Neural progenitor cell (in vitro differentiated cells): ENCODE measurements at regions not wholly inside any gene's neighbourhood (a gene's known extent, or its start where the extent isn't known, plus 50 kb on each side); places are given as distances from the start of the nearest gene placed in this dataset.

ENCODE experiments used
- DNase-seq: peaks from one replicate; pipeline ENCODE4 v3.0.0-alpha.2; 2016; ENCODE audit warnings: low spot score
- H2AFZ ChIP-seq: fragments of 200-600 bp; sonication (generic); replicated peaks from 2 replicates; pipeline ENCODE4 v1.6.1; 2016; ENCODE audit warnings: antibody characterized with exemption
- H3F3A ChIP-seq: fragments of 200-600 bp; sonication (generic); 2 replicates; pipeline ENCODE4 v1.6.1; 2016; ENCODE audit warnings: antibody characterized with exemption, low read depth
- H3K27ac ChIP-seq: fragments of 200-600 bp; sonication (generic); 2 replicates; pipeline ENCODE4 v1.5.1; 2016; ENCODE audit warnings: mild to moderate bottlenecking
- H3K27me3 ChIP-seq: fragments of 200-600 bp; sonication (generic); 2 replicates; pipeline ENCODE4 v1.6.1; 2016; ENCODE audit warnings: mild to moderate bottlenecking, moderate library complexity
- H3K36me3 ChIP-seq: fragments of 200-600 bp; sonication (generic); 2 replicates; pipeline ENCODE4 v1.5.1; 2016
- H3K4me1 ChIP-seq: fragments of 200-600 bp; sonication (generic); 2 replicates; pipeline ENCODE4 v1.6.1; 2016; ENCODE audit warnings: mixed run types
- H3K4me2 ChIP-seq: fragments of 200-600 bp; sonication (generic); 2 replicates; pipeline ENCODE4 v1.6.1; 2016
- H3K4me3 ChIP-seq: fragments of 200-600 bp; sonication (generic); 2 replicates; pipeline ENCODE4 v1.5.1; 2016
- H3K79me2 ChIP-seq: fragments of 200-600 bp; sonication (generic); 2 replicates; pipeline ENCODE4 v1.6.1; 2016; ENCODE audit warnings: low read depth
- H3K9ac ChIP-seq: fragments of 200-600 bp; sonication (generic); 2 replicates; pipeline ENCODE4 v1.6.1; 2016
- H3K9me3 ChIP-seq: fragments of 200-600 bp; sonication (generic); 2 replicates; pipeline ENCODE4 v1.5.1; 2016; ENCODE audit warnings: low read depth
- H4K20me1 ChIP-seq: fragments of 200-600 bp; sonication (generic); 2 replicates; pipeline ENCODE4 v1.6.1; 2016; ENCODE audit warnings: low read depth
- H3K27ac Mint-ChIP-seq: 3 replicates; pipeline ENCODE4 v1.8.0; 2021; ENCODE audit warnings: mixed read lengths
- H3K27me3 Mint-ChIP-seq: 2 replicates; pipeline ENCODE4 v1.8.0; 2022; ENCODE audit warnings: low read depth, mild to moderate bottlenecking, inconsistent platforms, moderate library complexity, mixed read lengths; ENCODE audit not compliant: insufficient read depth
- H3K36me3 Mint-ChIP-seq: 3 replicates; pipeline ENCODE4 v1.8.0; 2021; ENCODE audit warnings: mixed read lengths
- H3K4me1 Mint-ChIP-seq: 3 replicates; pipeline ENCODE4 v1.8.0; 2021; ENCODE audit warnings: mixed read lengths
- H3K4me3 Mint-ChIP-seq: 3 replicates; pipeline ENCODE4 v1.8.0; 2021; ENCODE audit warnings: mild to moderate bottlenecking, moderate library complexity, mixed read lengths
- H3K9me3 Mint-ChIP-seq: 3 replicates; pipeline ENCODE4 v1.8.0; 2020; ENCODE audit warnings: mixed read lengths
- CTCF ChIP-seq: fragments of 200-600 bp; sonication (generic); IDR thresholded peaks from 2 replicates; pipeline ENCODE4 v1.5.1; 2017; ENCODE audit warnings: antibody characterized with exemption, mild to moderate bottlenecking
- EZH2 ChIP-seq: fragments of 200-600 bp; sonication (generic); IDR thresholded peaks from 2 replicates; pipeline ENCODE4 v1.6.1; 2017; ENCODE audit warnings: antibody characterized with exemption, mild to moderate bottlenecking, moderate library complexity
- EZH2phosphoT487 ChIP-seq: fragments of 200-600 bp; sonication (generic); IDR thresholded peaks from 2 replicates; pipeline ENCODE4 v1.6.1; 2017; ENCODE audit warnings: antibody characterized with exemption

- Histone ChIP-seq H3K4me1 (peaks cover 4% of the 10 kb centered on the region), H3K4me2 (no peak overlapping the region), H4K20me1 (no peaks in the 10 kb centered on the region), H3K27ac (no peak overlapping the region), H3K27me3 (no peaks in the 10 kb centered on the region), H3K36me3 (no peaks in the 10 kb centered on the region), H3K9me3 (no peaks in the 10 kb centered on the region), H3K79me2 (no peaks in the 10 kb centered on the region), H2AFZ (peak overlapping the region; percentile 20), H3F3A (no peaks in the 10 kb centered on the region), H3K4me3 (no peak overlapping the region), H3K9ac (no peak overlapping the region)
- Mint-ChIP-seq H3K27ac (peak overlapping the region; percentile 70), H3K4me1 (peaks cover 5% of the 10 kb centered on the region), H3K4me3 (no peak overlapping the region), H3K9me3 (peaks cover 10% of the 10 kb centered on the region), H3K27me3 (no peaks in the 10 kb centered on the region), H3K36me3 (no peaks in the 10 kb centered on the region)
- no peak for TF ChIP-seq EZH2
- no peak for TF ChIP-seq CTCF
- no peak for TF ChIP-seq EZH2phosphoT487
- no peak for DNase-seq
These were observed 108.6 kb upstream of the TMEM106B start for GRCh38 chr7:12102527-12102926.

- Histone ChIP-seq H3K36me3 (no peaks in the 10 kb centered on the region), H2AFZ (no peak overlapping the region), H3K4me2 (no peak overlapping the region), H3F3A (no peaks in the 10 kb centered on the region), H3K27ac (no peak overlapping the region), H4K20me1 (no peaks in the 10 kb centered on the region), H3K4me1 (peaks cover 4% of the 10 kb centered on the region), H3K27me3 (no peaks in the 10 kb centered on the region), H3K4me3 (no peak overlapping the region), H3K79me2 (no peaks in the 10 kb centered on the region), H3K9ac (no peak overlapping the region), H3K9me3 (no peaks in the 10 kb centered on the region)
- Mint-ChIP-seq H3K4me1 (peaks cover 5% of the 10 kb centered on the region), H3K27me3 (no peaks in the 10 kb centered on the region), H3K4me3 (no peak overlapping the region), H3K9me3 (peaks cover 10% of the 10 kb centered on the region), H3K27ac (no peak overlapping the region), H3K36me3 (no peaks in the 10 kb centered on the region)
- DNase-seq = no peak
- TF ChIP-seq CTCF = no peak
- no peak for TF ChIP-seq EZH2
- TF ChIP-seq EZH2phosphoT487 = no peak
These were observed 107.1 kb upstream of the TMEM106B start for GRCh38 chr7:12103948-12104347.

GRCh38 chr7:12107381-12107780 is 103.7 kb upstream of the TMEM106B start:
- Histone ChIP-seq H3F3A (no peaks in the 10 kb centered on the region), H3K27me3 (no peaks in the 10 kb centered on the region), H3K9ac (no peak overlapping the region), H3K9me3 (no peaks in the 10 kb centered on the region), H3K4me1 (no peaks in the 10 kb centered on the region), H3K4me2 (no peak overlapping the region), H3K4me3 (no peak overlapping the region), H4K20me1 (no peaks in the 10 kb centered on the region), H3K27ac (no peak overlapping the region), H3K36me3 (no peaks in the 10 kb centered on the region), H2AFZ (no peak overlapping the region), H3K79me2 (no peaks in the 10 kb centered on the region)
- no peak overlapping the region for H3K4me3 Mint-ChIP-seq
- H3K27me3 Mint-ChIP-seq = peaks cover 2% of the 10 kb centered on the region
- no peak for DNase-seq
- peaks cover under 1% of the 10 kb centered on the region for H3K4me1 Mint-ChIP-seq
- H3K36me3 Mint-ChIP-seq = no peaks in the 10 kb centered on the region
- peaks cover 6% of the 10 kb centered on the region for H3K9me3 Mint-ChIP-seq
- no peak for TF ChIP-seq EZH2phosphoT487
- no peak for TF ChIP-seq CTCF
- TF ChIP-seq EZH2 = no peak
- no peak overlapping the region for H3K27ac Mint-ChIP-seq

GRCh38 chr7:12107841-12108254 is 103.2 kb upstream of the TMEM106B start:
- H3K27ac Mint-ChIP-seq = no peak overlapping the region
- Histone ChIP-seq H3K9me3 (no peaks in the 10 kb centered on the region), H3K4me3 (no peak overlapping the region), H3K79me2 (no peaks in the 10 kb centered on the region), H3K36me3 (no peaks in the 10 kb centered on the region), H3K27me3 (no peaks in the 10 kb centered on the region), H3K4me2 (no peak overlapping the region), H3K4me1 (no peaks in the 10 kb centered on the region), H3K9ac (no peak overlapping the region), H2AFZ (no peak overlapping the region), H3F3A (no peaks in the 10 kb centered on the region), H4K20me1 (no peaks in the 10 kb centered on the region), H3K27ac (no peak overlapping the region)
- H3K9me3 Mint-ChIP-seq = peaks cover 11% of the 10 kb centered on the region
- no peak for DNase-seq
- no peaks in the 10 kb centered on the region for H3K36me3 Mint-ChIP-seq
- H3K27me3 Mint-ChIP-seq = peaks cover 2% of the 10 kb centered on the region
- TF ChIP-seq EZH2 = no peak
- no peak for TF ChIP-seq CTCF
- no peak for TF ChIP-seq EZH2phosphoT487
- H3K4me1 Mint-ChIP-seq = no peaks in the 10 kb centered on the region
- H3K4me3 Mint-ChIP-seq = no peak overlapping the region
